Suprapubic skin (tissue), 3 donors: ENCODE measurements at regions not wholly inside any gene's neighbourhood (a gene's known extent, or its start where the extent isn't known, plus 50 kb on each side); places are given as distances from the start of the nearest gene placed in this dataset.

Experiments used
- POLR2A ChIP-seq, 2 donors: fragments of 450-650 bp; IDR thresholded peaks; one replicate each; pipeline ENCODE4 v1.6.1; 2017; ENCODE audit warnings: antibody characterized with exemption in 2 of 2, mild to moderate bottlenecking in 2 of 2, moderate library complexity in 2 of 2
- TF ChIP-seq, protein P1 (sequence below), 2 donors: fragments of 200-600 bp in 1 of 2; fragments of 450-650 bp in 1 of 2; sonication (generic) in 1 of 2; IDR thresholded peaks; one replicate each; pipeline ENCODE4 v1.5.1; 2016 to 2019; ENCODE audit warnings: antibody characterized with exemption in 2 of 2, mild to moderate bottlenecking in 1 of 2, moderate library complexity in 1 of 2

DNA sequence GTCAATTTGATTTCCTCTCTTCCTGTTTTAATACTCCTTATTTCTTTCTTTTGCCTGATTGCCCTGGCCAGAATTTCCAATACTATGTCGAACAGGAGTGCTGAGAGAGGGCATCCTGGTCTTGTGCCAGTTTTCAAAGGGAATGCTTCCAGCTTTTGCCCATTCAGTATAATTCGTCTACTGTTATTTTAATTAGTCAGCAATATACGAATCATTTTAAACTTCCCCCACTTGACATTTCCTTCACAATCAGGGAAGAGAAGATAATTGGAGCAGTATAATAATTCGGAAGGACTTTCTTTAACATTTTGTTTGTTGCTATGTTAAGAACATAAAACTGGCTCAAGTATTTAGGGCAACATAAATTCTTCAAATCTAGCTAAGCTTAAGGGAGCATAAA, 860.3 kb upstream of the SLC35B3 start:
- TF ChIP-seq, protein P1, sequence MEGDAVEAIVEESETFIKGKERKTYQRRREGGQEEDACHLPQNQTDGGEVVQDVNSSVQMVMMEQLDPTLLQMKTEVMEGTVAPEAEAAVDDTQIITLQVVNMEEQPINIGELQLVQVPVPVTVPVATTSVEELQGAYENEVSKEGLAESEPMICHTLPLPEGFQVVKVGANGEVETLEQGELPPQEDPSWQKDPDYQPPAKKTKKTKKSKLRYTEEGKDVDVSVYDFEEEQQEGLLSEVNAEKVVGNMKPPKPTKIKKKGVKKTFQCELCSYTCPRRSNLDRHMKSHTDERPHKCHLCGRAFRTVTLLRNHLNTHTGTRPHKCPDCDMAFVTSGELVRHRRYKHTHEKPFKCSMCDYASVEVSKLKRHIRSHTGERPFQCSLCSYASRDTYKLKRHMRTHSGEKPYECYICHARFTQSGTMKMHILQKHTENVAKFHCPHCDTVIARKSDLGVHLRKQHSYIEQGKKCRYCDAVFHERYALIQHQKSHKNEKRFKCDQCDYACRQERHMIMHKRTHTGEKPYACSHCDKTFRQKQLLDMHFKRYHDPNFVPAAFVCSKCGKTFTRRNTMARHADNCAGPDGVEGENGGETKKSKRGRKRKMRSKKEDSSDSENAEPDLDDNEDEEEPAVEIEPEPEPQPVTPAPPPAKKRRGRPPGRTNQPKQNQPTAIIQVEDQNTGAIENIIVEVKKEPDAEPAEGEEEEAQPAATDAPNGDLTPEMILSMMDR (IDR thresholded peaks at IDR 0.05): no peak
- TF ChIP-seq POLR2A (IDR thresholded peaks at IDR 0.05): no peak
